OCI-LY1 (cell line): ENCODE measurements at regions not wholly inside any gene's neighbourhood (a gene's known extent, or its start where the extent isn't known, plus 50 kb on each side); places are given as distances from the start of the nearest gene placed in this dataset.

ENCODE experiments used
- EZH2 ChIP-seq: fragments of 200-600 bp; sonication (generic), shearing (Covaris generic); IDR thresholded peaks from 2 replicates; pipeline ENCODE4 v1.8.0; 2017; ENCODE audit warnings: borderline replicate concordance, mixed run types, mild to moderate bottlenecking, antibody characterized with exemption, low read length, moderate library complexity, mixed read lengths
- TF ChIP-seq, protein P1 (sequence below): fragments of 200-600 bp; sonication (generic), shearing (Covaris generic); IDR thresholded peaks from 2 replicates; pipeline ENCODE4 v1.5.1; 2017; ENCODE audit warnings: mild to moderate bottlenecking, antibody characterized with exemption, low read length, moderate library complexity, mixed read lengths

DNA sequence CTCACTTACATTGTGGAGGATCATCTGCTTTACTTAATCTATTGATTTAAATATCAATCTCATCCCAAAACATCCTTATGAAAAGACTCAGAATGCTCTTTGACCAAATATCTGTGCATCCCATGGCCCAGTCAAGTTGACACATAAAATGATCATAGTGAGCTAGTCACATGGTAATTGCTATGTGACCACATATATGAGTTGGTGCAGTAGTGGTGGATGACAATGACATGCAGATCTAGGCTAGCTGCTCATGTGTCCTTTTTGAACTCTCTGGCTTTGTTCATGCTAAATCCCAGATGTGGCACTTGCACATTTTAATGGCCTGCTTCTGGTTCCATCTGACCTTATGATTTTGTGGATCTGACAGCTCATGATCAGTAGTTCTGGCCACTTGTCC lies 156.2 kb downstream of the NFKBIZ start:
- TF ChIP-seq, protein P1, sequence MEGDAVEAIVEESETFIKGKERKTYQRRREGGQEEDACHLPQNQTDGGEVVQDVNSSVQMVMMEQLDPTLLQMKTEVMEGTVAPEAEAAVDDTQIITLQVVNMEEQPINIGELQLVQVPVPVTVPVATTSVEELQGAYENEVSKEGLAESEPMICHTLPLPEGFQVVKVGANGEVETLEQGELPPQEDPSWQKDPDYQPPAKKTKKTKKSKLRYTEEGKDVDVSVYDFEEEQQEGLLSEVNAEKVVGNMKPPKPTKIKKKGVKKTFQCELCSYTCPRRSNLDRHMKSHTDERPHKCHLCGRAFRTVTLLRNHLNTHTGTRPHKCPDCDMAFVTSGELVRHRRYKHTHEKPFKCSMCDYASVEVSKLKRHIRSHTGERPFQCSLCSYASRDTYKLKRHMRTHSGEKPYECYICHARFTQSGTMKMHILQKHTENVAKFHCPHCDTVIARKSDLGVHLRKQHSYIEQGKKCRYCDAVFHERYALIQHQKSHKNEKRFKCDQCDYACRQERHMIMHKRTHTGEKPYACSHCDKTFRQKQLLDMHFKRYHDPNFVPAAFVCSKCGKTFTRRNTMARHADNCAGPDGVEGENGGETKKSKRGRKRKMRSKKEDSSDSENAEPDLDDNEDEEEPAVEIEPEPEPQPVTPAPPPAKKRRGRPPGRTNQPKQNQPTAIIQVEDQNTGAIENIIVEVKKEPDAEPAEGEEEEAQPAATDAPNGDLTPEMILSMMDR: no peak
- TF ChIP-seq EZH2: no peak
